ENCODE measurements at regions not wholly inside any gene's neighbourhood (a gene's known extent, or its start where the extent isn't known, plus 50 kb on each side); places are given as distances from the start of the nearest gene placed in this dataset.
"Not testable (repeated sequence)": the region's sequence is repeated elsewhere in the genome, so short reads cannot be mapped to it uniquely, and the experiment has no call there.

GRCh38 chr17:27153005-27153404 lies 140.9 kb upstream of the WSB1 start:
- intact Hi-C loops (cut with DNase I) = no loop called here

GRCh38 chr17:27155866-27156265 lies 138.0 kb upstream of the WSB1 start:
- H3K27ac ChIP-seq = no peak overlapping the region
- no peaks in the 10 kb centered on the region for H3K27me3 ChIP-seq
- no peaks in the 10 kb centered on the region for H3K36me3 ChIP-seq
- ATAC-seq (peak; percentile 9), DNase-seq (peak; percentile 45)
- TF ChIP-seq CTCF (IDR thresholded peaks at IDR 0.05) = no peak
- intact Hi-C loops (cut with DNase I) = no loop called here
- H3K4me3 ChIP-seq = no peak overlapping the region
- no peaks in the 10 kb centered on the region for H3K4me1 ChIP-seq
- no peaks in the 10 kb centered on the region for H3K9me3 ChIP-seq

More at GRCh38 chr17:27153005-27153404, 140.9 kb upstream of the WSB1 start:
- Histone ChIP-seq H3K27me3 (no peaks in the 10 kb centered on the region), H3K9me3 (no peaks in the 10 kb centered on the region), H3K27ac (no peak overlapping the region), H3K4me1 (no peaks in the 10 kb centered on the region), H3K4me3 (no peak overlapping the region), H3K36me3 (no peaks in the 10 kb centered on the region)
- ATAC-seq (no peak), DNase-seq (no peak)
- TF ChIP-seq CTCF (IDR thresholded peaks at IDR 0.05) = no peak

GRCh38 chr17:27157297-27157696 lies 136.6 kb upstream of the WSB1 start:
- Histone ChIP-seq H3K27me3 (no peaks in the 10 kb centered on the region), H3K4me3 (no peak overlapping the region), H3K9me3 (no peaks in the 10 kb centered on the region), H3K4me1 (no peaks in the 10 kb centered on the region), H3K27ac (no peak overlapping the region), H3K36me3 (no peaks in the 10 kb centered on the region)
- intact Hi-C loops (cut with DNase I) = no loop called here
- TF ChIP-seq CTCF (IDR thresholded peaks at IDR 0.05) = no peak
- DNase-seq (no peak), ATAC-seq (no peak)

GRCh38 chr17:27157898-27158297 lies 136.0 kb upstream of the WSB1 start:
- no peak overlapping the region for H3K27ac ChIP-seq
- ATAC-seq (no peak), DNase-seq (no peak)
- H3K27me3 ChIP-seq = no peaks in the 10 kb centered on the region
- H3K9me3 ChIP-seq = no peaks in the 10 kb centered on the region
- H3K36me3 ChIP-seq = no peaks in the 10 kb centered on the region
- intact Hi-C loops (cut with DNase I) = no loop called here
- no peak overlapping the region for H3K4me3 ChIP-seq
- no peaks in the 10 kb centered on the region for H3K4me1 ChIP-seq
- TF ChIP-seq CTCF (IDR thresholded peaks at IDR 0.05) = no peak

- intact Hi-C loops (cut with DNase I) = no loop called here
- H3K4me3 ChIP-seq = no peak overlapping the region
- H3K36me3 ChIP-seq = no peaks in the 10 kb centered on the region
- no peak for TF ChIP-seq CTCF (IDR thresholded peaks at IDR 0.05)
- ATAC-seq (no peak), DNase-seq (no peak)
- no peaks in the 10 kb centered on the region for H3K4me1 ChIP-seq
- H3K27me3 ChIP-seq = no peaks in the 10 kb centered on the region
- H3K27ac ChIP-seq = no peak overlapping the region
- H3K9me3 ChIP-seq = no peaks in the 10 kb centered on the region
Measured at GRCh38 chr17:27158382-27158781, 135.5 kb upstream of the WSB1 start.

GRCh38 chr17:27180322-27180721 lies 113.6 kb upstream of the WSB1 start:
- Histone ChIP-seq H3K9me3 (peaks cover 6% of the 10 kb centered on the region), H3K4me1 (no peaks in the 10 kb centered on the region), H3K27ac (no peak overlapping the region), H3K36me3 (no peaks in the 10 kb centered on the region), H3K4me3 (no peak overlapping the region), H3K27me3 (no peaks in the 10 kb centered on the region)
- no peak for TF ChIP-seq CTCF (IDR thresholded peaks at IDR 0.05)
- intact Hi-C loops (cut with DNase I) = no loop called here
- no peak for DNase-seq
- no peak for ATAC-seq

GRCh38 chr17:27181379-27181925 lies 112.5 kb upstream of the WSB1 start:
- H3K36me3 ChIP-seq; H3K27me3 ChIP-seq; H3K9me3 ChIP-seq; H3K27ac ChIP-seq; H3K4me1 ChIP-seq; intact Hi-C loops (cut with DNase I); ATAC-seq; DNase-seq; H3K4me3 ChIP-seq: not testable (repeated sequence)

Data from upper lobe of right lung (tissue), 1 donor.